K562 (cell line): ENCODE measurements at regions not wholly inside any gene's neighbourhood (a gene's known extent, or its start where the extent isn't known, plus 50 kb on each side); places are given as distances from the start of the nearest gene placed in this dataset.

Experiments used
- ATAC-seq: fragments of 200-7000 bp; cut with Tn5 transposase; 3 replicates; pipeline ENCODE4 v1.9.1; 2020; ENCODE audit warnings: moderate library complexity
- BruUV-seq: library from RNA; stranded (reverse); fragments of 400-500 nt; replicated peaks from 2 replicates; lab custom pipeline; 2021; lab: Mats Ljungman, UMichigan
- CTCF ChIA-PET: fragments of 300-600 bp; formaldehyde crosslinking; extraction: SDS; loops from one replicate; lab custom pipeline; 2021; ENCODE audit warnings: low intra/inter-chr PET ratio; lab: Yijun Ruan, JAX
- POLR2A ChIA-PET: fragments of 300-600, 350-650 bp; sonication (Branson Sonifier 250); formaldehyde crosslinking; extraction: SDS; loops from one replicate; lab custom pipeline; 2021; ENCODE audit warnings: antibody characterized with exemption, inconsistent platforms; lab: Yijun Ruan, JAX
- DNase-seq, 4 experiments: peaks; one replicate each; pipeline versions ENCODE4 v3.0.0 to v3.0.0-alpha.2; 2011 to 2018; ENCODE audit warnings: low spot score in 3 of 4, mixed read lengths in 3 of 4; ENCODE audit errors: extremely low read depth in 1 of 4
- FAIRE-seq: peaks from 2 replicates; lab custom pipeline; 2011; peaks lifted over from hg19 to GRCh38; lab: Jason Lieb, UNC
- H2AFZ ChIP-seq: 2 replicates; pipeline ENCODE4 v1.6.0; 2011; ENCODE audit warnings: low read depth, low read length, control low read depth, inconsistent platforms
- H3K27ac ChIP-seq: fragments of 200-600 bp; 3 replicates; pipeline ENCODE4 v1.8.0; 2011; ENCODE audit warnings: low read depth, mild to moderate bottlenecking, control low read depth, inconsistent platforms, low read length, moderate library complexity, mixed read lengths; ENCODE audit errors: extremely low read depth
- H3K27me3 ChIP-seq, 2 experiments: fragments of 300-600 bp in 1 of 2; 2 replicates in 1 of 2; 3 replicates in 1 of 2; pipeline versions ENCODE4 v1.6.0 to v1.8.0; 2011; ENCODE audit warnings: inconsistent platforms in 2 of 2, low read length in 2 of 2, mild to moderate bottlenecking in 1 of 2, mixed read lengths in 1 of 2, moderate library complexity in 1 of 2; ENCODE audit not compliant: control insufficient read depth in 2 of 2, insufficient read depth in 2 of 2
- H3K36me3 ChIP-seq: fragments of 300-600 bp; 3 replicates; pipeline ENCODE4 v1.8.0; 2011; ENCODE audit warnings: mild to moderate bottlenecking, low read length, inconsistent platforms; ENCODE audit not compliant: control insufficient read depth, insufficient read depth
- H3K4me1 ChIP-seq, 2 experiments: fragments of 200-600 bp in 1 of 2; replicated peaks in 1 of 2; 2 replicates in 1 of 2; 3 replicates in 1 of 2; pipeline versions ENCODE4 v1.5.1 to v1.8.0; 2011; ENCODE audit warnings: inconsistent platforms in 2 of 2, low read length in 2 of 2, mild to moderate bottlenecking in 1 of 2, mixed read lengths in 1 of 2, moderate library complexity in 1 of 2; ENCODE audit not compliant: control insufficient read depth in 2 of 2, insufficient read depth in 2 of 2
- H3K4me2 ChIP-seq: 2 replicates; pipeline ENCODE4 v1.6.1; 2011; ENCODE audit warnings: low read length, control low read depth, inconsistent platforms, mixed read lengths; ENCODE audit not compliant: insufficient read depth
- H3K4me3 ChIP-seq: fragments of 200-600 bp; sonication (generic), shearing (Covaris generic); 2 replicates; pipeline ENCODE4 v1.5.1; 2016; ENCODE audit warnings: control low read depth, inconsistent platforms
- H3K79me2 ChIP-seq: fragments of 200-600 bp; 3 replicates; pipeline ENCODE4 v1.8.0; 2011; ENCODE audit warnings: low read length, inconsistent platforms; ENCODE audit not compliant: control insufficient read depth, insufficient read depth
- H3K9ac ChIP-seq, 2 experiments: 2 replicates each; pipeline versions ENCODE4 v1.6.0 to v1.6.1; 2011; ENCODE audit warnings: low read depth in 2 of 2, low read length in 2 of 2, control low read depth in 1 of 2, inconsistent platforms in 1 of 2, mild to moderate bottlenecking in 1 of 2, mixed read lengths in 1 of 2; ENCODE audit not compliant: insufficient read depth in 1 of 2
- H3K9me1 ChIP-seq: one replicate; pipeline ENCODE4 v1.6.0; 2011; ENCODE audit warnings: inconsistent platforms, mild to moderate bottlenecking, low read length, moderate library complexity; ENCODE audit not compliant: control insufficient read depth, insufficient read depth
- H3K9me3 ChIP-seq: replicated peaks from 2 replicates; pipeline ENCODE4 v1.5.1; 2011; ENCODE audit warnings: low read depth, low read length, inconsistent platforms; ENCODE audit not compliant: control insufficient read depth, insufficient read depth
- H4K20me1 ChIP-seq: replicated peaks from 2 replicates; pipeline ENCODE4 v1.6.1; 2011; ENCODE audit warnings: low read length, inconsistent platforms, mixed read lengths; ENCODE audit not compliant: control insufficient read depth, insufficient read depth
- BACH1 ChIP-seq: fragments of 200-800 bp; sonication (Bioruptor generic); IDR thresholded peaks from 2 replicates; pipeline ENCODE4 v1.6.1; 2016; ENCODE audit warnings: missing genetic modification characterization, missing compliant biosample characterization
- CHCHD3 ChIP-seq: fragments of 250-450 bp; sonication (Bioruptor Pico); IDR thresholded peaks from 2 replicates; pipeline ENCODE4 v2.1.2; 2022; ENCODE audit warnings: mild to moderate bottlenecking
- COPS2 ChIP-seq: fragments of 450-650 bp; conservative IDR thresholded peaks from 2 replicates; pipeline ENCODE4 v1.6.1; 2016; ENCODE audit warnings: mild to moderate bottlenecking, moderate library complexity
- CTCF ChIP-seq, 3 experiments: IDR thresholded peaks in 2 of 3; conservative IDR thresholded peaks in 1 of 3; 2 replicates each; pipeline ENCODE4 v1.5.1; 2011 to 2012; ENCODE audit warnings: low read length in 3 of 3, mild to moderate bottlenecking in 3 of 3, control low read depth in 2 of 3, improper control_type of control experiment in 1 of 3, inconsistent platforms in 1 of 3, low read depth in 1 of 3, mixed read lengths in 1 of 3, moderate library complexity in 1 of 3; ENCODE audit not compliant: insufficient read depth in 2 of 3
- DMBX1 ChIP-seq: fragments of 250-450 bp; sonication (Bioruptor Pico); IDR thresholded peaks from 2 replicates; pipeline ENCODE4 v1.8.0; 2022; ENCODE audit warnings: inconsistent platforms, mild to moderate bottlenecking, moderate library complexity, borderline replicate concordance
- ESRRA ChIP-seq: fragments of 450-650 bp; IDR thresholded peaks from 2 replicates; pipeline ENCODE4 v1.6.1; 2014; ENCODE audit warnings: low read depth, mild to moderate bottlenecking, moderate library complexity, borderline replicate concordance
- FOS ChIP-seq: IDR thresholded peaks from 3 replicates; pipeline ENCODE4 v1.6.1; 2011; ENCODE audit not compliant: insufficient read length; ENCODE audit errors: extremely low read depth
- FOXA3 ChIP-seq, 2 experiments: fragments of 450-650 bp in 1 of 2; sonication (generic) in 1 of 2; formaldehyde crosslinking; IDR thresholded peaks in 1 of 2; conservative IDR thresholded peaks in 1 of 2; 2 replicates each; pipeline versions ENCODE4 v1.4.0 to v1.8.0; 2020 to 2022; ENCODE audit warnings: mild to moderate bottlenecking in 2 of 2, missing genetic modification reagents in 1 of 2
- GTF2E2 ChIP-seq: fragments of 200-800 bp; sonication (Bioruptor generic); IDR thresholded peaks from 2 replicates; pipeline ENCODE4 v1.6.1; 2016; ENCODE audit warnings: missing genetic modification characterization, missing compliant biosample characterization
- HNRNPUL1 ChIP-seq: fragments of 200-400 bp; formaldehyde crosslinking; IDR thresholded peaks from 2 replicates; pipeline ENCODE4 v1.6.1; 2017; ENCODE audit warnings: low read length
- MBD2 ChIP-seq: sonication (generic); IDR thresholded peaks from 2 replicates; pipeline ENCODE4 v1.6.1; 2016; ENCODE audit warnings: low read depth, borderline replicate concordance
- MYC ChIP-seq, 2 experiments: fragments of 250-450 bp in 1 of 2; sonication (Bioruptor Pico) in 1 of 2; IDR thresholded peaks; 2 replicates each; pipeline versions ENCODE4 v1.5.1 to v1.6.1; 2012 to 2021; ENCODE audit warnings: low read depth in 2 of 2, borderline replicate concordance in 1 of 2, improper control_type of control experiment in 1 of 2, low read length in 1 of 2, mild to moderate bottlenecking in 1 of 2, moderate library complexity in 1 of 2
- PTTG1 ChIP-seq: fragments of 450-650 bp; IDR thresholded peaks from 2 replicates; pipeline ENCODE4 v1.6.1; 2016; ENCODE audit warnings: low read depth, mild to moderate bottlenecking, missing genetic modification characterization, missing compliant biosample characterization
- SETDB1 ChIP-seq: IDR thresholded peaks from one replicate; pipeline ENCODE4 v1.6.1; 2012; ENCODE audit warnings: low read length, control low read depth, inconsistent platforms
- SMAD2 ChIP-seq: fragments of 150-350 bp; IDR thresholded peaks from 2 replicates; pipeline ENCODE4 v1.6.1; 2014; ENCODE audit warnings: low read depth, mild to moderate bottlenecking, low read length
- ZNF133 ChIP-seq: fragments of 250-450 bp; sonication (Bioruptor Pico); IDR thresholded peaks from 2 replicates; pipeline ENCODE4 v1.4.0; 2020; ENCODE audit warnings: mild to moderate bottlenecking
- ZNF253 ChIP-seq: fragments of 250-450 bp; sonication (Bioruptor Pico); conservative IDR thresholded peaks from 2 replicates; pipeline ENCODE4 v1.6.1; 2021; ENCODE audit warnings: mild to moderate bottlenecking
- WGBS: fragments of 100-300 bp; shearing (Covaris generic); methylation state at CpG from one replicate; pipeline ENCODE4 v1.1.6; 2016; ENCODE audit warnings: low coverage, mixed read lengths; ENCODE audit not compliant: insufficient coverage; ENCODE audit errors: missing lambda C conversion rate; 5-methylcytosine and 5-hydroxymethylcytosine counted together
- in situ Hi-C: fragments of 300-500 bp; cut with MboI; formaldehyde crosslinking; loops from 4 replicates; pipeline ENCODE4 v1.15.0; 2018; ENCODE audit warnings: inconsistent platforms, mixed read lengths
- intact Hi-C: fragments of 100-400 bp; cut with micrococcal nuclease; formaldehyde crosslinking; loops from 2 replicates; pipeline ENCODE4 v1.14.2; 2022
- TF ChIP-seq, protein P1 (sequence below), 3 experiments: fragments of 200-800 bp in 1 of 3; sonication (Bioruptor generic) in 1 of 3; sonication (generic) in 1 of 3; formaldehyde crosslinking in 1 of 3; IDR thresholded peaks; 2 replicates each; pipeline versions ENCODE4 v1.6.1 to v1.8.0; 2016 to 2022; ENCODE audit warnings: mild to moderate bottlenecking in 2 of 3, missing compliant biosample characterization in 2 of 3, missing genetic modification characterization in 2 of 3, missing genetic modification reagents in 1 of 3

- TF ChIP-seq FOXA3 (CRISPR knock-in tag; conservative IDR thresholded peaks at IDR 0.05 in 1 of 2, IDR thresholded peaks at IDR 0.05 in 1 of 2) (peak in 1 of 2 experiments; percentile 9; a peak in 1 of 4 replicates), ESRRA (no peak)
Measured at GRCh38 chr7:12771378-12771877, 84.0 kb downstream of the ARL4A start (continued).

GRCh38 chr7:12772768-12773167 lies 85.3 kb downstream of the ARL4A start:
- Histone ChIP-seq H3K27me3 (no peaks in the 10 kb centered on the region), H3K36me3 (no peaks in the 10 kb centered on the region), H4K20me1 (no peaks in the 10 kb centered on the region), H2AFZ (peak overlapping the region; percentile 33; the same call in 1 of the 2 replicates), H3K4me3 (no peak overlapping the region), H3K4me1 (peaks cover 0 to 18% of the 10 kb centered on the region in 2 experiments; a peak in 2 of 5 replicates), H3K27ac (no peak overlapping the region), H3K9me3 (peaks cover 4% of the 10 kb centered on the region; the same call in 1 of the 2 replicates), H3K79me2 (no peaks in the 10 kb centered on the region), H3K9me1 (no peaks in the 10 kb centered on the region), H3K4me2 (no peak overlapping the region; the same call in 1 of the 2 replicates), H3K9ac (no peak overlapping the region)
- intact Hi-C loops (no loop called here), in situ Hi-C loops (no loop called here)
- FAIRE-seq (no peak), DNase-seq (no peak), ATAC-seq (no peak)
- no TSS peak for BruUV-seq
- ChIA-PET POLR2A (interaction anchor here (1.0 kb wide), 1 partner anchor 22 kb away, joined by 3 read pairs; no protein-coding TSS in a partner anchor), CTCF (no interaction called here)
- 82% methylated on average over 4 of the region's 4 CpGs for WGBS
- TF ChIP-seq HNRNPUL1 (no peak), ZNF133 (CRISPR knock-in tag) (no peak), PTTG1 (tag) (0 out of 2 replicates have a peak, but pooled peaks have one; percentile 27), GTF2E2 (tag) (no peak), SMAD2 (no peak), COPS2 (no peak), MYC (IDR thresholded peaks at IDR 0.05; ENCODE audit: low read depth, low read length) (no peak), MYC (CRISPR knock-in tag; IDR thresholded peaks at IDR 0.05; ENCODE audit: borderline replicate concordance, low read depth) (no peak), BACH1 (peak; percentile 77), DMBX1 (CRISPR knock-in tag) (peak; percentile 56; the same call in 1 of the 2 replicates), CTCF (IDR thresholded peaks at IDR 0.05 in 2 of 3, conservative IDR thresholded peaks at IDR 0.05 in 1 of 3; ENCODE audit: insufficient read depth in 2 of 3, low read depth in 1 of 3, low read length in 3 of 3) (no peak), CHCHD3 (no peak), ZNF253 (CRISPR knock-in tag) (no peak), SETDB1 (no peak), MBD2 (no peak), FOS (no peak)
- TF ChIP-seq, protein P1, sequence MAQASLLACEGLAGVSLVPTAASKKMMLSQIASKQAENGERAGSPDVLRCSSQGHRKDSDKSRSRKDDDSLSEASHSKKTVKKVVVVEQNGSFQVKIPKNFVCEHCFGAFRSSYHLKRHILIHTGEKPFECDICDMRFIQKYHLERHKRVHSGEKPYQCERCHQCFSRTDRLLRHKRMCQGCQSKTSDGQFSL (CRISPR knock-in tag; IDR thresholded peaks at IDR 0.05), result no peak
- TF ChIP-seq, protein P1 (tag; IDR thresholded peaks at IDR 0.05), result 0 out of 4 replicates have a peak, but pooled peaks of 1 of the 2 experiments have one; percentile 12
